Neural progenitor cell (in vitro differentiated cells): ENCODE measurements at regions not wholly inside any gene's neighbourhood (a gene's known extent, or its start where the extent isn't known, plus 50 kb on each side); places are given as distances from the start of the nearest gene placed in this dataset.

Experiments
- DNase-seq: peaks from one replicate; pipeline ENCODE4 v3.0.0-alpha.2; 2016; ENCODE audit warnings: low spot score
- H2AFZ ChIP-seq: fragments of 200-600 bp; sonication (generic); replicated peaks from 2 replicates; pipeline ENCODE4 v1.6.1; 2016; ENCODE audit warnings: antibody characterized with exemption
- H3F3A ChIP-seq: fragments of 200-600 bp; sonication (generic); 2 replicates; pipeline ENCODE4 v1.6.1; 2016; ENCODE audit warnings: antibody characterized with exemption, low read depth
- H3K27ac ChIP-seq: fragments of 200-600 bp; sonication (generic); 2 replicates; pipeline ENCODE4 v1.5.1; 2016; ENCODE audit warnings: mild to moderate bottlenecking
- H3K27me3 ChIP-seq: fragments of 200-600 bp; sonication (generic); 2 replicates; pipeline ENCODE4 v1.6.1; 2016; ENCODE audit warnings: mild to moderate bottlenecking, moderate library complexity
- H3K36me3 ChIP-seq: fragments of 200-600 bp; sonication (generic); 2 replicates; pipeline ENCODE4 v1.5.1; 2016
- H3K4me1 ChIP-seq: fragments of 200-600 bp; sonication (generic); 2 replicates; pipeline ENCODE4 v1.6.1; 2016; ENCODE audit warnings: mixed run types
- H3K4me2 ChIP-seq: fragments of 200-600 bp; sonication (generic); 2 replicates; pipeline ENCODE4 v1.6.1; 2016
- H3K4me3 ChIP-seq: fragments of 200-600 bp; sonication (generic); 2 replicates; pipeline ENCODE4 v1.5.1; 2016
- H3K79me2 ChIP-seq: fragments of 200-600 bp; sonication (generic); 2 replicates; pipeline ENCODE4 v1.6.1; 2016; ENCODE audit warnings: low read depth
- H3K9ac ChIP-seq: fragments of 200-600 bp; sonication (generic); 2 replicates; pipeline ENCODE4 v1.6.1; 2016
- H3K9me3 ChIP-seq: fragments of 200-600 bp; sonication (generic); 2 replicates; pipeline ENCODE4 v1.5.1; 2016; ENCODE audit warnings: low read depth
- H4K20me1 ChIP-seq: fragments of 200-600 bp; sonication (generic); 2 replicates; pipeline ENCODE4 v1.6.1; 2016; ENCODE audit warnings: low read depth
- H3K27ac Mint-ChIP-seq: 3 replicates; pipeline ENCODE4 v1.8.0; 2021; ENCODE audit warnings: mixed read lengths
- H3K27me3 Mint-ChIP-seq: 2 replicates; pipeline ENCODE4 v1.8.0; 2022; ENCODE audit warnings: low read depth, mild to moderate bottlenecking, inconsistent platforms, moderate library complexity, mixed read lengths; ENCODE audit not compliant: insufficient read depth
- H3K36me3 Mint-ChIP-seq: 3 replicates; pipeline ENCODE4 v1.8.0; 2021; ENCODE audit warnings: mixed read lengths
- H3K4me1 Mint-ChIP-seq: 3 replicates; pipeline ENCODE4 v1.8.0; 2021; ENCODE audit warnings: mixed read lengths
- H3K4me3 Mint-ChIP-seq: 3 replicates; pipeline ENCODE4 v1.8.0; 2021; ENCODE audit warnings: mild to moderate bottlenecking, moderate library complexity, mixed read lengths
- H3K9me3 Mint-ChIP-seq: 3 replicates; pipeline ENCODE4 v1.8.0; 2020; ENCODE audit warnings: mixed read lengths
- EZH2 ChIP-seq: fragments of 200-600 bp; sonication (generic); IDR thresholded peaks from 2 replicates; pipeline ENCODE4 v1.6.1; 2017; ENCODE audit warnings: antibody characterized with exemption, mild to moderate bottlenecking, moderate library complexity
- EZH2phosphoT487 ChIP-seq: fragments of 200-600 bp; sonication (generic); IDR thresholded peaks from 2 replicates; pipeline ENCODE4 v1.6.1; 2017; ENCODE audit warnings: antibody characterized with exemption
- TF ChIP-seq, protein P1 (sequence below): fragments of 200-600 bp; sonication (generic); IDR thresholded peaks from 2 replicates; pipeline ENCODE4 v1.5.1; 2017; ENCODE audit warnings: antibody characterized with exemption, mild to moderate bottlenecking

DNA sequence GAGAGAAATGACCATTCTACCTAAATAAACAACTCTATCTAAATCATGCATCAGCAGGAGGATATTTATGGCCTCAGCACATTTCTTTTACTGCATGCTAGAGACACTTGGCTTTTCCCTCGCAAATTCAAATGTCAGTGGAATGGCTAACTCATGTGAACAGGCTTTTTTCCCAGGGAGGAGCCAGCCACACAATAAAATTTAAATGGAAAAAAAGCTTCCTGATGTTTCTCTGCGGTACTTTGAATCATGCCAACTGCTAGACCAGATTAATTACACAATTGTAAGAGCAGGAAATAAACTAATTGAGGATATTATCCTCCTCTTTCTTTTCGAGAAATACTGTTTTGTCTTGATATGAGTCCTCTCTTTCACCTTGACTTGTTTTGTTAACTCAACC, 676.3 kb downstream of the IRS1 start:
- no peak overlapping the region for H3K4me2 ChIP-seq
- H3K79me2 ChIP-seq, result no peaks in the 10 kb centered on the region
- no peak overlapping the region for H3K9ac ChIP-seq
- no peak overlapping the region for H3K27ac ChIP-seq
- H3K9me3 ChIP-seq, result no peaks in the 10 kb centered on the region
- H3F3A ChIP-seq, result no peaks in the 10 kb centered on the region
- Mint-ChIP-seq H3K27me3 (peaks cover 3% of the 10 kb centered on the region), H3K27ac (no peak overlapping the region), H3K4me1 (peaks cover 33% of the 10 kb centered on the region), H3K4me3 (no peak overlapping the region), H3K9me3 (peaks cover 16% of the 10 kb centered on the region), H3K36me3 (peaks cover 3% of the 10 kb centered on the region)
- TF ChIP-seq EZH2phosphoT487 (no peak), EZH2 (no peak)
- TF ChIP-seq, protein P1, sequence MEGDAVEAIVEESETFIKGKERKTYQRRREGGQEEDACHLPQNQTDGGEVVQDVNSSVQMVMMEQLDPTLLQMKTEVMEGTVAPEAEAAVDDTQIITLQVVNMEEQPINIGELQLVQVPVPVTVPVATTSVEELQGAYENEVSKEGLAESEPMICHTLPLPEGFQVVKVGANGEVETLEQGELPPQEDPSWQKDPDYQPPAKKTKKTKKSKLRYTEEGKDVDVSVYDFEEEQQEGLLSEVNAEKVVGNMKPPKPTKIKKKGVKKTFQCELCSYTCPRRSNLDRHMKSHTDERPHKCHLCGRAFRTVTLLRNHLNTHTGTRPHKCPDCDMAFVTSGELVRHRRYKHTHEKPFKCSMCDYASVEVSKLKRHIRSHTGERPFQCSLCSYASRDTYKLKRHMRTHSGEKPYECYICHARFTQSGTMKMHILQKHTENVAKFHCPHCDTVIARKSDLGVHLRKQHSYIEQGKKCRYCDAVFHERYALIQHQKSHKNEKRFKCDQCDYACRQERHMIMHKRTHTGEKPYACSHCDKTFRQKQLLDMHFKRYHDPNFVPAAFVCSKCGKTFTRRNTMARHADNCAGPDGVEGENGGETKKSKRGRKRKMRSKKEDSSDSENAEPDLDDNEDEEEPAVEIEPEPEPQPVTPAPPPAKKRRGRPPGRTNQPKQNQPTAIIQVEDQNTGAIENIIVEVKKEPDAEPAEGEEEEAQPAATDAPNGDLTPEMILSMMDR, result no peak
- no peak for DNase-seq
- H2AFZ ChIP-seq, result no peak overlapping the region
- no peaks in the 10 kb centered on the region for H4K20me1 ChIP-seq
- H3K4me1 ChIP-seq, result peaks cover 4% of the 10 kb centered on the region
- no peaks in the 10 kb centered on the region for H3K27me3 ChIP-seq
- H3K4me3 ChIP-seq, result no peak overlapping the region
- H3K36me3 ChIP-seq, result no peaks in the 10 kb centered on the region

DNA sequence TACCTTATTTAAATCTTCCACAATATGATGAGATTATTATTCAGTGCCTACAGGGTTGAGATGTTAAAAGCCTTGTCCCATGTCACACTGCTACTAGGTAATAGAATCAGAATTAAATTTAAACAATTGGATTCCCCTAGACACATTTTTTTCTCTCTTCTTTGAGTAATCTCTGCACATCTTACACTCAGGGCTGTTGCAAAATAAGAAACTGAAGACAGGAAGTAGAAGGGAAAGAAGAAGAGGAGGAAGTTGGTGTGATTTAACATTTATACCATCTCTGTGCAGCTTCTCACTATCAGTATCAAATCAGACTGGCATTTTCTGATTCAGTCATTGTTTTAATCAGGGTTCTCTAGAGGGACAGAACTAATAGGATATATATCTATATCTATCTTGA, 677.6 kb downstream of the IRS1 start:
- Mint-ChIP-seq H3K4me1 (peaks cover 40% of the 10 kb centered on the region), H3K27ac (no peak overlapping the region), H3K36me3 (peaks cover 3% of the 10 kb centered on the region), H3K27me3 (peaks cover 3% of the 10 kb centered on the region), H3K4me3 (no peak overlapping the region), H3K9me3 (peaks cover 16% of the 10 kb centered on the region)
- Histone ChIP-seq H3K9ac (no peak overlapping the region), H3K79me2 (no peaks in the 10 kb centered on the region), H3K27ac (no peak overlapping the region), H3K4me1 (peaks cover 8% of the 10 kb centered on the region), H3K36me3 (no peaks in the 10 kb centered on the region), H3K4me3 (no peak overlapping the region), H3K4me2 (no peak overlapping the region), H3F3A (no peaks in the 10 kb centered on the region), H2AFZ (no peak overlapping the region), H3K9me3 (no peaks in the 10 kb centered on the region), H4K20me1 (no peaks in the 10 kb centered on the region), H3K27me3 (no peaks in the 10 kb centered on the region)
- no peak for TF ChIP-seq EZH2phosphoT487
- TF ChIP-seq EZH2, result no peak
- TF ChIP-seq, protein P1, result no peak
- DNase-seq, result no peak

DNA sequence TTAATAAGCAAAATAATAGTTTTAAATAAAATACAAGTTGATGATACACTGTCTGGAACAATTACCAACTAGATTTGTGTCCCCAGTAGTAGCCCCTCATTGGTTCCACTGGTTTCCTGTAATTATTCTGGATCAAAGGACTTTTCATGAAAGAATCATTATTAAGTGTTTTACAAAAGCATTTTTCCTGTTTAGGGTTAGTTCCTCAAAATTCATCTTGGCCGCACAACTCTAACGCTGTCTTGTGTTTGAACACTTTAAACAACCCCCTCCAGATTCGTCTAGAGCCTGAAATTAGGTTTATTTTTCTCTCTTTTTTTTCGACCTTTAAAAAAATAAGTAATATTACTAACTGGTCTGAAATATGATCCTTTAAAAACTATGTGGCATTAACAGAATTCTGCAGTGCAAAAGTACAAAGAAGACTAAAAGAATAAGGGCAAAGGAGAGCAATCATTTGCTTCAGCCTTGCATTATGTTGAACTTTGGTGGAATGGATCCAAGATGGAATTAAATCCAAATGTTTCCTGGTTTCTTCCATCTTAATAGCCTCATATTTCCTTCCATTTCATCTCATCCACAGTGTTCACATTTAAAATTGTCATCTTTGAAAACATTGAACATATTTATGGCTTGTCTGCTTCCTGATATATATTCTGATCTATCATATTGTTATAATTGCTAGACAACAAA, 678.4 kb downstream of the IRS1 start:
- Histone ChIP-seq H3K4me2 (no peak overlapping the region), H4K20me1 (no peaks in the 10 kb centered on the region), H3K36me3 (no peaks in the 10 kb centered on the region), H2AFZ (no peak overlapping the region), H3F3A (no peaks in the 10 kb centered on the region), H3K27ac (no peak overlapping the region), H3K4me1 (peaks cover 10% of the 10 kb centered on the region), H3K4me3 (no peak overlapping the region), H3K79me2 (no peaks in the 10 kb centered on the region), H3K9me3 (no peaks in the 10 kb centered on the region), H3K27me3 (no peaks in the 10 kb centered on the region), H3K9ac (no peak overlapping the region)
- H3K27me3 Mint-ChIP-seq, result peaks cover 3% of the 10 kb centered on the region
- no peak for TF ChIP-seq EZH2
- TF ChIP-seq EZH2phosphoT487, result no peak
- TF ChIP-seq, protein P1, result no peak
- no peak overlapping the region for H3K27ac Mint-ChIP-seq
- peaks cover 3% of the 10 kb centered on the region for H3K36me3 Mint-ChIP-seq
- H3K4me3 Mint-ChIP-seq, result no peak overlapping the region
- peaks cover 40% of the 10 kb centered on the region for H3K4me1 Mint-ChIP-seq
- peaks cover 16% of the 10 kb centered on the region for H3K9me3 Mint-ChIP-seq
- DNase-seq, result no peak
